HG02763 (cell line): ENCODE measurements at regions not wholly inside any gene's neighbourhood (a gene's known extent, or its start where the extent isn't known, plus 50 kb on each side); places are given as distances from the start of the nearest gene placed in this dataset.

Experiments used
- ATAC-seq: cut with Tn5 transposase; IDR thresholded peaks from one replicate; pipeline ENCODE4 v1.9.1; 2021; ENCODE audit warnings: mild to moderate bottlenecking, moderate library complexity; ENCODE audit not compliant: unreplicated experiment

DNA sequence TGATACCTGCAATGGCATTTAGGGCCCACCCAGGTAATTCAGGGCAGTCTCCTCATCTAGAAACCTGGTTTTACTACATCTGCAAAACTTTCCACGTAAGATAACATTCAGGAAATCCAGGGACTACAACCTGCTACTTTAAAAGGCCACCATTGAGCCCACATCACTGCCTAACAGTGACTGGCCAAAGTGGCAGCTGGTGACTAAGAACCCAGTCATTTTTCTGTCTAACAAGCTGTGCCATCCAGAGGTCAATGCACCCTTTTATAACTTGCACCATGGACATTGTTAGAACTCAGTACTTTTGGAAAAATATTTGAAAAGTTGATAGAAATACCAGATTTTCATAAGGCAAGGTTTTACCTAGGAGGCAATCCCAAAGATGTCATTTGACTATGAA lies 492.4 kb downstream of the OTOL1 start:
- no peak for ATAC-seq

DNA sequence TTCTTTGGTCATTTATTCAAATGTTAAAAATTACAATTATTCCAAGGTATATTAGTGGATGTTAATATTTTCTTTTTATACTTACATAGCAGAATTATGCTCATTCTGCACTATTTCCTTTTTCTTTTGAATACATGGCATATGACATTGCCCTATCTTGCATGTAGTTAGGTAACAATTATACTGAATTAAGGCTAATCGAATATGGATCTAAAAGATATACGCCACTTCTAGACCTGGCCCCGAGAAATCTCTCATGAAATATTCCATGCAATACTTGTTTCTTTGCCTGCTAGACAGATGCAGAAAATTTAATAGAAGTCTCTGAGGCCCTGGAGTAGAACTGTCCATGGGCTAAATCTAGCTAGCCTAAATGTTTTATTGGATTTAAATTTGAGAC lies 493.4 kb downstream of the OTOL1 start:
- ATAC-seq = no peak

DNA sequence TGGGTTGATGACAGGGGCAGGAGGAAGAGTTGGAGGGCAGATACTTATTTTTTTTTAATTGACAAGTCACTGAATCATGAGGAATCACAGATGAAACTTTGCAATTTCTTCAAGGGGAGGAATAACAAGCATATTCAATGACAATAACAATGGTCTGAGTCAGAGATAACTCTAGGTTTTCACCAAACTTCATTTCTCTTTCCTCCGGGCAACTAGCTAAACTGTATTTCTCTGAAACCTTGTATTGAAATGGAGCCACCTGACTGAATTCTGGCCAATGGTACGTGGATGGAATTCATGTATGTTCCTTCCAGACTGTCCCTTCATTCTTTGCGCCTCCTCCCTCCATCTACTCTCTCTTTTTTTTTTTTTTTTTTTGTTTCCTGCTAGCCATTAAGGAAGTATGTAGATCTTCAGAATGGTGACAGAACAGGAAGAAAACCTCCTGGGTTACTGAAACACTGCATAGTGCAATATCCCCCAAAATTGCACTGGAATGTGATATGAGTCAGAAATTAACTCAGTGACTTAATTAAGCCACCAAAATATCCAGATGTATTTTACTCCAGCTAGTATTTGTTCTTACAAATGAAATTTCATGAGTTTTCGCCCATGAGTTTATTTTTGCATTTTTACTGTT lies 495.4 kb downstream of the OTOL1 start:
- ATAC-seq = no peak

DNA sequence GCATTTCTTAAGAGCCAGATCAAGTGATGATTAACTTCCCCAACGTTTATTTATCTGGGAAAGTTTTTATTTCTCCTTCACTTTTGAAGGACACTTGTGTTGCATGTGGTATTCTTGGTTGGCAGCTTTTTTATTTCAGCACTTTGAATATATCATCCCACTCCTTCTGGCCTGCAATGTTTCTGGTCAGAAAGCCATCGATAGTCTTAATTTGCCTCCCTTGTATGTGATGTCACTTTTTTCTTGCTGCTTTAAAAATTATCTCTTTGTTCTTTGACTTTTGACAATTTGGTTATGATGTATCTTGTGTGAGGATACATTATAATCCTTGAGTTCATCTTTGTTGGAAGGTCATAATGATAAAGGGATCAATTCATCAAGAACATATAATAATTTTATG lies 503.2 kb downstream of the OTOL1 start:
- no peak for ATAC-seq

DNA sequence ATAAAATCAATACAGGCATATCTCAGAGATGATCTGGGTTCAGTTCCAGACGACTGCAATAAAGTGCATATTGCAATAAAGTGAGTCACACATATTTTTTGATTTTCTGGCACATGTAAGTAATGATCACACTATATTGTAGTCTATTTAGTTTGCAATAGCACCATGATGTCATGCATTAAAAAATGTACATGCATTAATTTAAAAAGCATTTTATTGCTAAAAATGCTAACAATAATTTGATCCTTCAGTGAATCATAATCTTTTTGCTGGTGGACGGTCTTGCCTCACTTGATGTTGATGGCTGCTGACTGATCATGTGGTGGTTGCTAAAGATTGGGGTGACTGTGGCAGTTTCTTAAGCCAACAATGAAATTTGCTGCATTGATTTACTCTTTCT lies 511.1 kb downstream of the OTOL1 start:
- ATAC-seq = no peak

DNA sequence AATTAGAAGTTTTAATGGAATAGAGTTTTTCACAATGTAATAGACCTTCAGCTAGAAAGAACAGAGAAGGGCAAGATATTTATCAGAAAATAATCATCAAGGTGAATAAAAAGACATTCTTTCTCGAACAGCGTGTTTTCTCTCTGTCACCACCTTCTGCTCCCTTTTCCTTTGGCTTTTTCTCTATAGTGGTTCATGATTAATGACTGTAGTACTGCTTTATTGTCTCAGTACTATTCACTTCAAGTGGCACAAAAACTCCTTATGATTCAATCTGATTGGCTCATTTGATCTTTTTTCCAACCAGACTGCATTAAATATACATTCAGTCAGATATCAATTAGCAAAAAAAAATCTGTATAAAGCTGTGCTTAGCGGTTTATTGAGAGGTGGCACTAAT lies 516.0 kb downstream of the OTOL1 start:
- no peak for ATAC-seq

DNA sequence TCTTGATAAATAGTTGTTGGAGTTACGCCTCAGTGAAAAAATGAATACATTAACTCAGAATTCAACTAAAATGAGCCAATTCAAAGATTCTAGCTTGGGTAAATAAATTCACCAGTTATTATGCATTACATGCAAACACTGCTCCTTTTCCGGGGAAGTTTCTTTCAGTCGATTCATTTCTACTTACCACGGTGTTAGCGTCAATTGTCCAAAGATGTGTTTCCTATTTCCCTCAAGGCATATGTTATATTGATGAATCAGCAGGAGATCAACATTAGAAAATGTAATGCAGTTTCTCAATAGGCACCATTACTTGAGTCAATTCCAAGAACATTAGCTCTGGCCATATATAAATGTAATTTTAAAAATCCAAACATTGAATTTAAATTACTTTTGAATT lies 517.7 kb downstream of the OTOL1 start:
- ATAC-seq = no peak

DNA sequence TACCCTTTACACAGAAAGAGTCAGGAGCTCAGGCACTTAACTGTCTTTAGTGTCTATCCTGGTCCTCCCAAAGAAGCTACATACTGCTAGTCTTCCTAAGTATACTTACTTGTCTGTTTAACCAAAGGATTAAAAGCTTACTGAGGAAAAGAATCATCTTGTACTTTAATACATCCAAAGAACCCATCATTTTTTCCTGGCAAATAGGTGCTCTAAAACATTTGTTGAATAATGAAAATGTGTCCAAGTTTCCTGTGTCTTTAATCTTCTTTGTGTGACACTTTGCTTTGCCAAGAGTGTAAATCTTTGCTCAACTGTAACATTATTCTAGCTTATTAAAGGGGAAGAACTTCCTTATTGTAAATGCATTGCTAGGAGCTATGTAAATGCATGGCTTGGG lies 519.2 kb downstream of the OTOL1 start:
- no peak for ATAC-seq

DNA sequence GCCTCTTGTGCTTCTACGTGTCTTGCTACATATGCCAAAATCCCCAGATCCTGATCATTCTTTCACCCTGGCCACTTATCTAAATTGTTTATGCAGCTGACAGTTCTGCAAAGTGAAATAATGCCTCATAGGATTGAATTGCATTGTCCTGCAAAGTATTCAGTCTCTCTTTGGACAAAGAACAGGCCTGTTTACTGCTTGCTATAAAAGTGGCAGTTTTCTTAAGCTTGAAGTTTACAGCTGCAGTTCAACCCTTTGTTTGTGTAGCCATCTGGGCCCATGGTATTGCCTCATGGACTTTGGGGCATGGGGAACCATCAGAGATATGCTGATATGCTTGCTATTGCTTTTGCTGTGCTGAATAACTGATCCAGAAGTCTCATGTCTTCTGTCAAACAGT lies 523.2 kb downstream of the OTOL1 start:
- no peak for ATAC-seq

DNA sequence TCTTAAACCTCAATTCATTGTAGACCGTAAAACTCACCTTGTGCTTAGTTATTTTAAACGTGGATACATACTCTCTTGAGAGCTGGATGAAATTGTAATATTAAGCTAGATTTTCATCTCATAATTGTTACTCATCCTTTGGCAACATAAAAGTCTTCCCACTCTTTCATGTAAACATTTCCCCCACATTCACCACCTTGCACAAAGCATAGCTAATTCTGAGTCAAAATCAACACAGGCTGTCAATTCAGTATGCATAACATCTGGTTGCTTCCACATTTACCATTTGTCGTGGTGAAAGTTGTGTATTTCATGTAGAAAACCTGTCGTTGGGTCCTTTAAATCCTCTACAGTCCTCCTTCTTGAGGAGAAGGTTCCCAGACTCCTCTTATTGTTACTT lies 524.6 kb downstream of the OTOL1 start:
- ATAC-seq = no peak

DNA sequence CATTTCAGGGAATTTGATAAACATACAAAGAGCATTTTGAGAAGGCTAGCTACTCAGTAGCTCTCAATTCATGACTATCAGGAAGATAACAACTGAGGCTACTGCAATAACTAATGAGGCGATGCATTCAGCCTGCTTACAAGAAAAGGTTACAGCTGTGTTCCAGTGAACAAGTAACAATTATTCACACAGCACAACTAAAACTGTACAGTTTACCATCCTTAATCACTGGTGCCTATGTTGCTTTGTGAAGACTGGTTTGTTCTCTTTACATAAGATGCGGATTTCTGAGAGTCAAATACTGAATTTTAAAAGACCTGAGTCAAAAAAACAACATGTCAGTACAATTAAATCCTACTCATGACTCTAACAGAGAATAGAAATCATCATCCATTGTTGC lies 526.3 kb downstream of the OTOL1 start:
- no peak for ATAC-seq

DNA sequence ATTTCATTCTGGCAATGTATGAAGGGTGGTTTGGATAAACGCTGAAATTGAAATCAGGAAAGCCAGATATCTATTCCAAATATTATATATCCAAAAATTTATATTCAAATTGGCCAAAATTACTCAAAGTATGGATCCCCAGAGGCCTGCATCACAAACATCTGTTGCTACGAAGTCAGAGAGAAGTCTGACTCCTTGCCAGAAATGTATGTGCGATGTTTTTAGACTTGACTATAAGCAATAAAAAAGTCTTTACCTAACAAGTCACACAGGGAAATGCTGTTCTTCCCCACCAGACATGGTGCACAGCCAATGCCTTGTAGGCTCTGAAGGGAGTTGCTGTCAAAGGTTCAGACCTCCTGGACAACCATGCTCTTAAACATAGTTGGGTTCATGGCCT lies 533.1 kb downstream of the OTOL1 start:
- no peak for ATAC-seq

DNA sequence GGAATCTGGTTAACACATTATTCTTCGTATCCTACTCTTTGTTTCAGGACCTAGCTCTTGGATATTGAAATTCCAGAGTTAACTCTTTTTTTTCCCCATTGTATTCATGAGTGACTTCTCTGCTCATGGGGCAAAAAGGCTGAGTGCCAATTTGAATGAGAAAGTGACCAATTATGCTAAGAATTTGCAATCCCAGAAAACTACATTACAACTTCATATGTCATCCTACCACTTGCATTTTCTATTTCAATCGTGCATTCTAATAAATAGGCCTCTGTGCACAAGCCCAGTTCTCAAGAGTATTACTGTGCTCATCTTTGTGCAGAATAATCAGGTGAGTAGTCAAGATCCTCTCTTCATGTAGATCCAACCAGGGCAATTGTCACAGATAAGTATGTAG lies 537.8 kb downstream of the OTOL1 start:
- ATAC-seq = no peak

DNA sequence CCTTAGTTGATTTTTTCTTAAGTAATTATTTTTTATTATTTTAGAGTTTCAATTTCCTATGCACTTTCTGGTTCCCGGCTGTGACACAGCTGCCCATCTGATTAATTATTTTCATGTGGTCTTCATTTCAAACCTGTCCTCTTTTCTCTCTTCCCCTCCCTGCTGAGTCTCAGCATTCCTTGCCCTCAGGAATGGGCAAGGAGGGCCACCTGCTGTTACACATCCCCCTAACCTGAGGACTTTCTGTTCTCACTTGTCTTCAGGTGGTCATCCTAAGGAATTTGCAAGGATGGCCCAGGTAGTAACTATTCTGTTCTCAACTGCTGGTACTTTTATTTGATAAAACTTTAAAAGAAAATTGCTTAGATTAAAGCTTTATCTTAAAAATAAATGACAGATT lies 545.0 kb downstream of the OTOL1 start:
- no peak for ATAC-seq

DNA sequence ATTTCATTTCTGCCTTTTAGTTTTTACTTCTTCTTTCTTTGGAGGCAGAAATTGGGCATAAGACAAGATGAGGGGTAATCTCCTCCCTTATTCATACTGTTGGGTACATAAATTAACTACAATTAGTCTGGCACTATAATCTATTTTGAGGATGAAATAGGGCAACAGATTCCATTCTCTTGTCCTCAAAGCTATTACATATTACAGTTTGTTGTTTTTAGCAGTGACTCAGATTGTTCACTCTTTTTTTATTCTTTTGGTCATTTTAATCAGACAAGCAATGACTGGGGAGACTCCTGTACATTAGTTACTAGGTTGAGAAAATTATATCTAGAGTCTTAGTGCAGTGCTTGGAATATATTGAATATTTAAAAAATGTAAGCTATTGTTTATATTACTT lies 556.0 kb downstream of the OTOL1 start:
- ATAC-seq = no peak

DNA sequence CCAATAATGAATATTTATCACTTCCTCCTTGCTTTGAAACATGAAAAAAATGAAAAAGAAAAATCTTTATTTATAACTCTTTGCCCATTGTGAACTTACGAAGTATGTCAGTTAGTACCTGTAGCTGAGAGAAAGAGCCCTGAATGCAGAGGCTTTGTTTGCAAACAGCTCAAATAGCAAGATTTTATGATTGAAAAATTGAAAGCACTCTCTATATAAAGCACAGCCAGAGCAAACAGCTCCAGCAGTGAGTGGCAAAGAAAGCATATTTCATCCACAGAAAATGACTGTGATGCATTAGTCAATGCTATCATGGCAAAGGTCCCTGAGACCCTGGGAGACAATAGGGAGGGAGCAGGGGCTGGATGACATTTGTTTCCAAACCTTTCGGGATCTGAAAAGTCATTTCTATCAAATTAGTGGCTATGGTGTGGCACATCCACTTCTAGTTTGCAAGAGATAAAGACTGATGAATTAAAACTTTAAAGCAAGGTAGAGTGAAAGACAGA lies 576.1 kb downstream of the OTOL1 start:
- ATAC-seq = no peak

DNA sequence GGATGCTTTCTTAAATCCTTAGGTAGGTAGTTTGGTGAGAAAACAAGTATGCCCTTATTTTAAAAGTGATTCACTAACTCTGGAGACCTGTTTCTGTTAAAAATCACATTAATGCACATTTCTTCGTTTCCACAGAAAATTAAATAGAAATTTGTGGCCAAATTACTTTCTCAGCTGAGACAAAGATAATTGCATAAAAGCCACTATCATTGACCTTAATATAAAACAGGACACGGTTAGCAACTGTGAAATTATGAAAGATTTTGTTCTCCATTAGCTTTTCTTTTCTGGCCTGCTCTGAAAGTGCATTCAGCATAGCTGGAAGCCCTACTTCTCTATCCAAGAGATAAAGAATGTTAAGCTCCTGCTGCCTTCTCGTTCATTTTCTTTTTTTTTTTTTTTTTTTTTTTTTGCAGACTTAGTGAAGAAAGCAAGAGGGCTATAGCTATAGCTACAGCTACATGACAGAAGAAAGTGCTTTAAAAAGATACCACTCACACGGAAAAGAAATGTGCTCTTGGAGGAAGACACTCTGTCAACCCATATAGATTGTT lies 576.9 kb downstream of the OTOL1 start:
- no peak for ATAC-seq

DNA sequence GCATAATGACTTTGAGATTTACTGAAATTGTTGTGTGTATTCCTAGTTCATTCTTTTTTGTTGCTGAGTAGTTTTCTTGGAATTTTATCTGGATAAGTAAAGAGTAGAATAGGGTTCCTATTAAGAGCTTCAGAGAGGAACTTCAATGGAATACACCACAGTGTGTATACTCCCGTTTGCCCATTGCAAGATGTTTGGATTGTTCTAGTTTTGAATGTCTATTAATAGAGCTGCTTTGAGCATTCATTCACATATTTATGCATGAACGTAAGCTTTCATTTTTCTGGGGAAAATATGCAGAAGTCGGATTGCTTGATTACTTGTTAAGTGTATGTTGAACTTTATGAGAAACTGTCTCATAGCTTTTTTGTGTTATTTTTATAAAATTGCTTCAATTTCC lies 580.5 kb downstream of the OTOL1 start:
- no peak for ATAC-seq

DNA sequence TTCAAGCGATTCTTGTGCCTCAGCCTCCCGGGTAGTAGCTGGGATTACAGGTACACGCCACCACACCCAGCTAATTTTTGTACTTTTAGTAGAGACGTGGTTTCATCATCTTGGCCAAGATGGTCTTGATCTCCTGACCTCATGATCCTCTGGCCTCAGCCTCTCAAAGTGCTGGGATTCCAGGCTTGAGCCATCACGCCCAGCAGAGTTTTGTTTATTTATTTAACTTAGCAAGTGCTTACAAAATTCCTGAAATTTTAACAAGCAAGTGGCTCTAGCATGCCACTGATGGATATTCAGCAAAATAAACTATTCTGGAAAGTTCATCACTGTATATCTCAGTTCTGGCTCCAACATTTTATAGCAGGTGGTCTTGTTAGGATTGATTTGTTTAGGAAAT lies 585.9 kb downstream of the OTOL1 start:
- no peak for ATAC-seq

DNA sequence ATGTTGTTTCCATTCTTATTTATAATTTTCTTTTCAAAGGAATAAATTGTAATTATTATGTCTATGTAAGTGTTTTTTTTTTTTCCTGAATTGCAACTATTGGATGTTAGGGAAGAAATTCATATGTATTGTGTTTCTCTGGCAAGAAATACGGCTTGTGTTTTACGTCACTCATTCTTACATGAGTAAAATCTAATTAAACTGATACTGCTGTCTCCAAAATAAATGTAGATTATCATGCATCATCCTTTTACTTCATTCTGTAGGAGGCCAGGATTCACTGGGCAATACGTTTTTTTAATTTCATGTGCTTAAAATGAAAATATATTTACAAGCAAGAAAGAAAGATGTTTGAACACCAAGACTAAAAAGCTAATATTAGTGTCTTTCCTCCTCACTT lies 590.8 kb downstream of the OTOL1 start:
- ATAC-seq = no peak

DNA sequence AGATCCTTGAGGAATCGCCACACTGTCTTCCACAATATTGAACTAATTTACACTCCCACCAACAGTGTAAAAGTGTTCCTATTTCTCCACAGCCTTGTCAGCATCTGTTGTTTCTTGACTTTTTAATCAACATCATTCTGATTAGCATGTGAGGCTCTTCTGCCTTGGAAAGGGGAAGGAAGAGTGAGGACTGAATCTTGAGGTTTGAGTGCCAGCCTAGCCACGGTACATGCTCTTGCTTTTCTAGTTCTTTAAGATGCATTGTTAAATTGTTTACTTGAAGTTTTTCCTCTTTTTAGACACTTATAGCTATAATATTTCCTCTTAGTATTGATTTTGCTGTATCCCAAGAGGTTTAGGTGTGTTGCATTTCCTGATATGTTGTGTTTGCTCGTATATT lies 596.1 kb downstream of the OTOL1 start:
- no peak for ATAC-seq

DNA sequence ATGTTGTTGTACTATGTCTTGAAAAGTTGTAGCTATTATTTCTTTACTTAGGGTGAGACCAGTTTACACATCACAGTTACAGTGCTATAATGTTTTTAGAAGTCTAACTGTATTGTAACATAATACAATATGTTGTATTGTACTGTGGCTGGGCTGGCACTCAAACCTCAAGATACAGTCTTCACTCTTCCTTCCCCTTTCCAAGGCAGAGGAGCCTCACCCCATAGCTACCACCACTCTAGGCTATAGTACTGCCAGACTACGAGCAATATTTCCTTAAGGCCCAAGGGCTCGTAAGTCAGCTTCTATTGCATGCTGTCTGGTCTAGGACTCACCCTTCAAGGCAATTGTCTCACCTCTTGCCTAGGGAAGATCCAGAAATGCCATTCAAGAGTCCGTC lies 597.7 kb downstream of the OTOL1 start:
- no peak for ATAC-seq

DNA sequence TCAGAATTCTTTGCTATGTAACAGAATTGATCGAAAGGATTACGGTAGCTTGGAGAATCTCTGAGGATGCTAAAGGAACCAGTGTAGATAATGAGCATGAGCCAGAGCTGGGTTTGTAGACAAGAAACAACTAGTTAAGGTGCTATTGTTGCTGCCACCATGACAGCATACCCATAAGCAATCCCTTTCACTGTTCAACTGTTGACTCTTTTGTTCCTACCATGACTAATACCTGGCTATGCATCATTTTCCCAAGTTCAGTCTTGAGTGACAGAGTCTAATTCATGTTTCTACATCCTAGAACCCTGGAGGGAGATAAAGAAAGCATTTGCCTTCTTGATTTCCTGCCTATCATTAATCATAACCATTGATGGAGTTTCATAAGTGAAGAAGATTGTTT lies 600.3 kb downstream of the OTOL1 start:
- no peak for ATAC-seq
